HepG2 (cell line): ENCODE measurements at regions not wholly inside any gene's neighbourhood (a gene's known extent, or its start where the extent isn't known, plus 50 kb on each side); places are given as distances from the start of the nearest gene placed in this dataset.

Source experiments
- ATAC-seq: fragments of 200-7000 bp; cut with Tn5 transposase; 3 replicates; pipeline ENCODE4 v1.9.1; 2020; ENCODE audit warnings: mild to moderate bottlenecking, moderate library complexity
- BruUV-seq: library from RNA; stranded (reverse); fragments of 400-500 nt; replicated peaks from 2 replicates; lab custom pipeline; 2021; lab: Mats Ljungman, UMichigan
- CTCF ChIA-PET: fragments of 300-600 bp; formaldehyde crosslinking; extraction: SDS; loops from one replicate; lab custom pipeline; 2021; ENCODE audit warnings: low total read pairs, inconsistent platforms, low intra/inter-chr PET ratio; lab: Yijun Ruan, JAX
- POLR2A ChIA-PET: fragments of 350-600 bp; sonication (Branson Sonifier 250); formaldehyde crosslinking; loops from one replicate; lab custom pipeline; 2020; ENCODE audit warnings: antibody characterized with exemption, inconsistent platforms; lab: Yijun Ruan, JAX
- DNase-seq: peaks from one replicate; pipeline ENCODE4 v3.0.0-alpha.2; 2015; ENCODE audit warnings: low spot score
- FAIRE-seq: peaks from 3 replicates; lab custom pipeline; 2011; peaks lifted over from hg19 to GRCh38; lab: Jason Lieb, UNC
- H2AFZ ChIP-seq: one replicate; pipeline ENCODE4 v1.6.1; 2011; ENCODE audit warnings: low read length, inconsistent platforms
- H3K27ac ChIP-seq: fragments of 300-600 bp; 3 replicates; pipeline ENCODE4 v1.8.0; 2011; ENCODE audit warnings: mixed run types, mild to moderate bottlenecking, mixed read lengths, low read length, inconsistent platforms; ENCODE audit not compliant: insufficient read depth; ENCODE audit errors: extremely low read length
- H3K27me3 ChIP-seq, 2 experiments: fragments of 200-600 bp in 1 of 2; 2 replicates in 1 of 2; 3 replicates in 1 of 2; pipeline versions ENCODE4 v1.6.0 to v1.8.0; 2011; ENCODE audit warnings: low read length in 2 of 2, mild to moderate bottlenecking in 2 of 2, moderate library complexity in 2 of 2, inconsistent platforms in 1 of 2; ENCODE audit not compliant: insufficient read depth in 2 of 2, control insufficient read depth in 1 of 2
- H3K36me3 ChIP-seq, 2 experiments: fragments of 200-600 bp in 1 of 2; replicated peaks in 1 of 2; 2 replicates in 1 of 2; 3 replicates in 1 of 2; pipeline versions ENCODE4 v1.5.1 to v1.8.0; 2011; ENCODE audit warnings: low read length in 2 of 2, inconsistent platforms in 1 of 2; ENCODE audit not compliant: insufficient read depth in 2 of 2, control insufficient read depth in 1 of 2
- H3K4me1 ChIP-seq: 2 replicates; pipeline ENCODE4 v1.5.1; 2012; ENCODE audit warnings: low read length, inconsistent platforms; ENCODE audit not compliant: insufficient read depth
- H3K4me2 ChIP-seq: 2 replicates; pipeline ENCODE4 v1.6.0; 2011; ENCODE audit warnings: low read depth, low read length, inconsistent platforms
- H3K4me3 ChIP-seq, 3 experiments: fragments of 200-600 bp in 1 of 3; sonication (generic), shearing (Covaris generic) in 1 of 3; replicated peaks in 1 of 3; 2 replicates each; pipeline ENCODE4 v1.5.1; 2011 to 2016; ENCODE audit warnings: low read length in 3 of 3, inconsistent platforms in 2 of 3, low read depth in 2 of 3, mild to moderate bottlenecking in 2 of 3, control low read depth in 1 of 3, mixed read lengths in 1 of 3; ENCODE audit not compliant: insufficient read depth in 1 of 3
- H3K79me2 ChIP-seq: one replicate; pipeline ENCODE4 v1.6.1; 2011; ENCODE audit warnings: low read length, inconsistent platforms; ENCODE audit not compliant: insufficient read depth
- H3K9ac ChIP-seq: 2 replicates; pipeline ENCODE4 v1.6.0; 2011; ENCODE audit warnings: mild to moderate bottlenecking, low read depth, low read length, inconsistent platforms; ENCODE audit not compliant: insufficient read depth
- H3K9me3 ChIP-seq: 2 replicates; pipeline ENCODE4 v1.5.1; 2012; ENCODE audit warnings: mild to moderate bottlenecking, low read length
- H4K20me1 ChIP-seq: 2 replicates; pipeline ENCODE4 v1.6.0; 2011; ENCODE audit warnings: inconsistent platforms, mild to moderate bottlenecking, low read length, moderate library complexity; ENCODE audit not compliant: insufficient read depth
- ARID2 ChIP-seq: sonication (generic); formaldehyde crosslinking; IDR thresholded peaks from 2 replicates; pipeline ENCODE4 v1.8.1; 2022; ENCODE audit warnings: mild to moderate bottlenecking, missing genetic modification reagents, borderline replicate concordance
- ARID5B ChIP-seq: IDR thresholded peaks from 2 replicates; pipeline ENCODE4 v1.4.0; 2020; ENCODE audit warnings: mild to moderate bottlenecking, missing genetic modification reagents
- CBFB ChIP-seq: sonication (generic); formaldehyde crosslinking; IDR thresholded peaks from 2 replicates; pipeline ENCODE4 v1.4.0; 2020; ENCODE audit warnings: missing genetic modification reagents
- CREM ChIP-seq, 2 experiments: sonication (generic) in 1 of 2; formaldehyde crosslinking in 1 of 2; IDR thresholded peaks; 2 replicates each; pipeline versions ENCODE4 v1.4.0 to v1.6.1; 2016 to 2020; ENCODE audit warnings: antibody characterized with exemption in 1 of 2, mild to moderate bottlenecking in 1 of 2, missing genetic modification reagents in 1 of 2
- GLI4 ChIP-seq: sonication (generic); formaldehyde crosslinking; IDR thresholded peaks from 2 replicates; pipeline ENCODE4 v1.5.1; 2020; ENCODE audit warnings: missing genetic modification reagents, mild to moderate bottlenecking, moderate library complexity, borderline replicate concordance
- HDAC2 ChIP-seq: sonication (generic); formaldehyde crosslinking; IDR thresholded peaks from 2 replicates; pipeline ENCODE4 v1.4.0; 2020; ENCODE audit warnings: missing genetic modification reagents
- HOXA9 ChIP-seq: sonication (generic); formaldehyde crosslinking; IDR thresholded peaks from 2 replicates; pipeline ENCODE4 v1.8.1; 2022; ENCODE audit warnings: missing genetic modification reagents, mild to moderate bottlenecking, moderate library complexity, borderline replicate concordance
- KAT7 ChIP-seq: IDR thresholded peaks from 2 replicates; pipeline ENCODE4 v1.6.1; 2018; ENCODE audit warnings: borderline replicate concordance, missing compliant biosample characterization
- LRRFIP1 ChIP-seq: sonication (generic); formaldehyde crosslinking; conservative IDR thresholded peaks from 2 replicates; pipeline ENCODE4 v1.4.0; 2020; ENCODE audit warnings: missing genetic modification reagents
- PHB2 ChIP-seq: fragments of 450-650 bp; IDR thresholded peaks from 2 replicates; pipeline ENCODE4 v1.6.1; 2018; ENCODE audit not compliant: partially characterized antibody
- REXO4 ChIP-seq: sonication (generic); formaldehyde crosslinking; IDR thresholded peaks from 2 replicates; pipeline ENCODE4 v1.8.0; 2022; ENCODE audit warnings: missing genetic modification reagents, mild to moderate bottlenecking, borderline replicate concordance
- SIX1 ChIP-seq: sonication (generic); formaldehyde crosslinking; IDR thresholded peaks from 2 replicates; pipeline ENCODE4 v1.4.0; 2020; ENCODE audit warnings: missing genetic modification reagents, borderline replicate concordance
- SRSF1 ChIP-seq: fragments of 200-400 bp; formaldehyde crosslinking; optimal IDR thresholded peaks from 2 replicates; pipeline ENCODE3; 2017; ENCODE audit warnings: mild to moderate bottlenecking, low read depth, low read length, moderate library complexity
- TCF12 ChIP-seq, 2 experiments: fragments of 450-650 bp in 1 of 2; sonication (generic) in 1 of 2; formaldehyde crosslinking in 1 of 2; IDR thresholded peaks; 2 replicates each; pipeline versions ENCODE4 v1.6.1 to v1.8.0; 2017 to 2022; ENCODE audit warnings: antibody characterized with exemption in 1 of 2, mild to moderate bottlenecking in 1 of 2, missing genetic modification reagents in 1 of 2, moderate library complexity in 1 of 2
- TOE1 ChIP-seq: sonication (generic); formaldehyde crosslinking; IDR thresholded peaks from 2 replicates; pipeline ENCODE4 v1.4.0; 2020; ENCODE audit warnings: mild to moderate bottlenecking, missing genetic modification reagents
- ZNF431 ChIP-seq: sonication (generic); formaldehyde crosslinking; IDR thresholded peaks from 2 replicates; pipeline ENCODE4 v1.9.0; 2022; ENCODE audit warnings: missing genetic modification reagents, low read depth, mild to moderate bottlenecking, borderline replicate concordance
- ZNF570 ChIP-seq: sonication (generic); formaldehyde crosslinking; IDR thresholded peaks from 2 replicates; pipeline ENCODE4 v1.4.0; 2020; ENCODE audit warnings: mild to moderate bottlenecking, missing genetic modification reagents, borderline replicate concordance
- ZNF737 ChIP-seq: sonication (generic); formaldehyde crosslinking; IDR thresholded peaks from 2 replicates; pipeline ENCODE4 v1.5.0; 2020; ENCODE audit warnings: missing genetic modification reagents, mild to moderate bottlenecking, borderline replicate concordance
- WGBS: methylation state at CpG from one replicate; pipeline ENCODE4 v1.1.6; 2017; ENCODE audit warnings: low lambda C conversion rate; 5-methylcytosine and 5-hydroxymethylcytosine counted together
- in situ Hi-C: cut with HindIII; loops from 2 replicates; pipeline ENCODE4 v1.10.0; 2017; ENCODE audit warnings: low pct_unique_long_range_greater_than_20kb; ENCODE audit not compliant: extremely low pct_ligation_motif_present
- intact Hi-C: fragments of 100-400 bp; cut with micrococcal nuclease; formaldehyde crosslinking; loops from one replicate; pipeline ENCODE4 v1.10.0; 2022; ENCODE audit not compliant: unreplicated experiment

GRCh38 chr11:129729216-129729615 is 86.4 kb upstream of the TMEM45B start:
- BruUV-seq: no TSS peak
- TF ChIP-seq GLI4: no peak
- TF ChIP-seq SRSF1: no peak
- no peak for TF ChIP-seq HDAC2 (CRISPR knock-in tag)
- TF ChIP-seq LRRFIP1 (CRISPR knock-in tag): no peak
- TF ChIP-seq ZNF431: no peak
- TF ChIP-seq CREM (IDR thresholded peaks at IDR 0.05): no peak
- TF ChIP-seq CREM (CRISPR knock-in tag; IDR thresholded peaks at IDR 0.05): no peak
- no peak for TF ChIP-seq ARID5B (CRISPR knock-in tag)
- TF ChIP-seq ZNF570 (CRISPR knock-in tag): no peak
- TF ChIP-seq TCF12 (IDR thresholded peaks at IDR 0.05): no peak
- TF ChIP-seq TCF12 (CRISPR knock-in tag; IDR thresholded peaks at IDR 0.05): no peak
- TF ChIP-seq SIX1 (CRISPR knock-in tag): no peak
- TF ChIP-seq TOE1 (CRISPR knock-in tag): no peak
- no peak for TF ChIP-seq KAT7
- TF ChIP-seq CBFB: no peak
- no peak for TF ChIP-seq ARID2 (CRISPR knock-in tag)
- no peak for TF ChIP-seq HOXA9 (CRISPR knock-in tag)
- TF ChIP-seq PHB2: no peak
- no peak for TF ChIP-seq ZNF737
- no peak for TF ChIP-seq REXO4
- Histone ChIP-seq H3K9ac (no peak overlapping the region), H3K36me3 (no peaks in the 10 kb centered on the region), H3K4me2 (no peak overlapping the region), H2AFZ (no peak overlapping the region), H4K20me1 (no peaks in the 10 kb centered on the region), H3K9me3 (no peaks in the 10 kb centered on the region), H3K79me2 (no peaks in the 10 kb centered on the region), H3K4me1 (no peaks in the 10 kb centered on the region), H3K4me3 (no peak overlapping the region), H3K27ac (no peak overlapping the region), H3K27me3 (peaks cover 1 to 59% of the 10 kb centered on the region in 2 experiments; a peak in 4 of 5 replicates)
- ATAC-seq (no peak), DNase-seq (no peak), FAIRE-seq (no peak)
- in situ Hi-C loops: no loop called here
- CTCF ChIA-PET: no interaction called here
- POLR2A ChIA-PET: no interaction called here
- WGBS: 42% methylated on average over 4 of the region's 5 CpGs
- intact Hi-C loops: no loop called here
